A549 (cell line): ENCODE measurements at regions not wholly inside any gene's neighbourhood (a gene's known extent, or its start where the extent isn't known, plus 50 kb on each side); places are given as distances from the start of the nearest gene placed in this dataset.

Experiments used
- BHLHE40 ChIP-seq: IDR thresholded peaks from 2 replicates; pipeline ENCODE4 v1.6.1; 2012; ENCODE audit warnings: low read depth, low read length, inconsistent platforms
- HDAC2 ChIP-seq: fragments of 200-600 bp; sonication (generic); IDR thresholded peaks from 2 replicates; pipeline ENCODE4 v1.6.1; 2016
- HOXA7 ChIP-seq: fragments of 250-450 bp; sonication (Bioruptor Pico); IDR thresholded peaks from 2 replicates; pipeline ENCODE4 v1.5.0; 2020; ENCODE audit warnings: mild to moderate bottlenecking, moderate library complexity
- KDM1A ChIP-seq: fragments of 200-600 bp; sonication (generic); IDR thresholded peaks from 2 replicates; pipeline ENCODE4 v1.6.1; 2016; ENCODE audit warnings: low read depth, mild to moderate bottlenecking
- MAFK ChIP-seq: fragments of 450-650 bp; IDR thresholded peaks from 2 replicates; pipeline ENCODE4 v1.6.1; 2014; ENCODE audit not compliant: partially characterized antibody
- MAX ChIP-seq: IDR thresholded peaks from 2 replicates; pipeline ENCODE4 v1.6.1; 2012
- MAZ ChIP-seq: fragments of 150-350 bp; IDR thresholded peaks from 2 replicates; pipeline ENCODE4 v1.6.1; 2014; ENCODE audit warnings: antibody characterized with exemption, low read depth, low read length, borderline replicate concordance
- POLR2A ChIP-seq: IDR thresholded peaks from 2 replicates; pipeline ENCODE4 v1.6.1; 2012; ENCODE audit warnings: mild to moderate bottlenecking, low read length
- POLR2AphosphoS2 ChIP-seq: conservative IDR thresholded peaks from 2 replicates; pipeline ENCODE4 v1.6.1; 2012; ENCODE audit warnings: low read length, improper control_type of control experiment, inconsistent platforms
- REST ChIP-seq: fragments of 200-600 bp; sonication (generic); IDR thresholded peaks from 2 replicates; pipeline ENCODE4 v1.6.1; 2016; ENCODE audit warnings: antibody characterized with exemption, mild to moderate bottlenecking, moderate library complexity
- RNF2 ChIP-seq: fragments of 200-600 bp; sonication (generic); IDR thresholded peaks from 2 replicates; pipeline ENCODE4 v1.6.1; 2016; ENCODE audit warnings: low read depth, mild to moderate bottlenecking, antibody characterized with exemption, moderate library complexity, borderline replicate concordance
- SMC3 ChIP-seq: fragments of >200 bp; sonication (Bioruptor Twin); formaldehyde crosslinking; IDR thresholded peaks from 3 replicates; pipeline ENCODE4 v1.6.1; 2018; ENCODE audit warnings: inconsistent platforms
- SREBF2 ChIP-seq: fragments of 450-650 bp; IDR thresholded peaks from 2 replicates; pipeline ENCODE4 v1.6.1; 2014; ENCODE audit warnings: mild to moderate bottlenecking, moderate library complexity
- TF ChIP-seq, protein P1 (sequence below): fragments of >200 bp; sonication (Bioruptor Twin); formaldehyde crosslinking; IDR thresholded peaks from 3 replicates; pipeline ENCODE4 v1.5.1; 2016

DNA sequence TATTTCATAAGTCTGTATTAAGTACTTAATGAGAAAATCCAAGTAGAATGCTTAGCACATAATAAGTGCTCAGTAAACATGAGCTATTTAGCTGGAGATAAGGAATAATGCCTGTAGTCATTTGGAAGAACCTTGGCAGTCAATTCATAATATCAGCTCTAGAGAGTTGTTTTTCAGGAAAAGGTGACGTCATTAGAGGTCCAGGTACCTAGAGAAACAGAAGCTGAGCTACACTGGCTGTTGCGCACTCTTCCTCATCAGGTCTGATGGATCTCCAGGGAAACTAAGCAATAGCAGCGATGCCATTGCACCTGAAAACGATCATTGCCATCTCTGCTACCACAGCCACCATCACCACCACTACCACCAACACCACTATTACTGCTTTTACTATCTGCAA lies 187.8 kb upstream of the PLD5 start:
- TF ChIP-seq, protein P1, sequence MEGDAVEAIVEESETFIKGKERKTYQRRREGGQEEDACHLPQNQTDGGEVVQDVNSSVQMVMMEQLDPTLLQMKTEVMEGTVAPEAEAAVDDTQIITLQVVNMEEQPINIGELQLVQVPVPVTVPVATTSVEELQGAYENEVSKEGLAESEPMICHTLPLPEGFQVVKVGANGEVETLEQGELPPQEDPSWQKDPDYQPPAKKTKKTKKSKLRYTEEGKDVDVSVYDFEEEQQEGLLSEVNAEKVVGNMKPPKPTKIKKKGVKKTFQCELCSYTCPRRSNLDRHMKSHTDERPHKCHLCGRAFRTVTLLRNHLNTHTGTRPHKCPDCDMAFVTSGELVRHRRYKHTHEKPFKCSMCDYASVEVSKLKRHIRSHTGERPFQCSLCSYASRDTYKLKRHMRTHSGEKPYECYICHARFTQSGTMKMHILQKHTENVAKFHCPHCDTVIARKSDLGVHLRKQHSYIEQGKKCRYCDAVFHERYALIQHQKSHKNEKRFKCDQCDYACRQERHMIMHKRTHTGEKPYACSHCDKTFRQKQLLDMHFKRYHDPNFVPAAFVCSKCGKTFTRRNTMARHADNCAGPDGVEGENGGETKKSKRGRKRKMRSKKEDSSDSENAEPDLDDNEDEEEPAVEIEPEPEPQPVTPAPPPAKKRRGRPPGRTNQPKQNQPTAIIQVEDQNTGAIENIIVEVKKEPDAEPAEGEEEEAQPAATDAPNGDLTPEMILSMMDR, result no peak
- TF ChIP-seq REST, result no peak
- TF ChIP-seq KDM1A, result no peak
- TF ChIP-seq RNF2, result no peak
- TF ChIP-seq BHLHE40, result no peak
- TF ChIP-seq POLR2A, result no peak
- no peak for TF ChIP-seq POLR2AphosphoS2
- TF ChIP-seq HOXA7 (CRISPR knock-in tag), result no peak
- no peak for TF ChIP-seq SREBF2
- no peak for TF ChIP-seq MAZ
- no peak for TF ChIP-seq SMC3
- TF ChIP-seq MAX, result no peak
- TF ChIP-seq MAFK, result no peak
- no peak for TF ChIP-seq HDAC2
